ENCODE measurements at regions not wholly inside any gene's neighbourhood (a gene's known extent, or its start where the extent isn't known, plus 50 kb on each side); places are given as distances from the start of the nearest gene placed in this dataset.

- TF ChIP-seq CTCF (optimal IDR thresholded peaks at IDR 0.05 in 1 of 3, IDR thresholded peaks at IDR 0.05 in 1 of 3, conservative IDR thresholded peaks at IDR 0.05 in 1 of 3; ENCODE audit: extremely low read depth in 1 of 3, insufficient read depth in 2 of 3, low read length in 3 of 3): no peak
- no peak for TF ChIP-seq EZH2 (IDR thresholded peaks at IDR 0.05; ENCODE audit: low read length)
Measured at GRCh38 chr10:4241724-4242345, 456.8 kb upstream of the KLF6 start.

Measured in keratinocyte (primary cell).